Aorta (tissue), 5 donors: ENCODE measurements at regions not wholly inside any gene's neighbourhood (a gene's known extent, or its start where the extent isn't known, plus 50 kb on each side); places are given as distances from the start of the nearest gene placed in this dataset.

ENCODE experiments used
- ATAC-seq: fragments of 200-7000 bp; cut with Tn5 transposase; one replicate; pipeline ENCODE4 v1.9.1; 2022; ENCODE audit warnings: moderate library complexity; ENCODE audit not compliant: low FRiP score
- DNase-seq, 2 donors: peaks; one replicate each; pipeline ENCODE4 v3.0.0-alpha.2; 2020
- H3K27ac ChIP-seq, 2 donors: one replicate each; pipeline ENCODE4 v1.5.1; 2013; ENCODE audit warnings: low read length in 2 of 2, mild to moderate bottlenecking in 2 of 2, moderate library complexity in 2 of 2, control low read depth in 1 of 2, inconsistent platforms in 1 of 2, low read depth in 1 of 2
- H3K27me3 ChIP-seq, 2 donors: one replicate each; pipeline ENCODE4 v1.6.1; 2013; ENCODE audit warnings: control low read depth in 1 of 2, low read length in 1 of 2, mild to moderate bottlenecking in 1 of 2, moderate library complexity in 1 of 2; ENCODE audit not compliant: insufficient read depth in 2 of 2, control insufficient read depth in 1 of 2
- H3K36me3 ChIP-seq, 2 donors: one replicate each; pipeline ENCODE4 v1.6.1; 2013; ENCODE audit warnings: control low read depth in 1 of 2, low read length in 1 of 2, mild to moderate bottlenecking in 1 of 2; ENCODE audit not compliant: insufficient read depth in 2 of 2, control insufficient read depth in 1 of 2
- H3K4me1 ChIP-seq, 2 donors: one replicate each; pipeline ENCODE4 v1.6.1; 2013; ENCODE audit warnings: low read length in 2 of 2, control low read depth in 1 of 2, mild to moderate bottlenecking in 1 of 2, moderate library complexity in 1 of 2; ENCODE audit not compliant: insufficient read depth in 2 of 2, control insufficient read depth in 1 of 2
- H3K4me3 ChIP-seq, 2 donors: one replicate each; pipeline ENCODE4 v1.5.1; 2013; ENCODE audit warnings: low read length in 2 of 2, control low read depth in 1 of 2, mild to moderate bottlenecking in 1 of 2
- H3K9me3 ChIP-seq: one replicate; pipeline ENCODE4 v1.6.1; 2013; ENCODE audit warnings: mild to moderate bottlenecking, low read length; ENCODE audit not compliant: control insufficient read depth
- WGBS, 2 donors: extraction: QIAGEN DNeasy Blood & Tissue Kit; methylation state at CpG; one replicate each; pipeline ENCODE4 v1.1.7; 2013; 5-methylcytosine and 5-hydroxymethylcytosine counted together
- intact Hi-C, 2 donors: fragments of 100-400 bp; cut with DNase I; formaldehyde crosslinking; loops; one replicate each; pipeline versions ENCODE4 v1.14.2 to v1.15.0; 2022
- donor health status: healthy with polysubstance abuse.
- donor health status: Bipolar disorder and iron deficiency.
- donor health status: DM: no; HTN: no; CAD: no.
- donor health status: DM: no; HTN: no; CAD: no.
- donor health status: DM: yes; HTN: yes; CAD: no.

GRCh38 chr7:47210281-47210854 lies 371.5 kb downstream of the TNS3 start:
- Histone ChIP-seq H3K4me3 (no peak overlapping the region), H3K4me1 (no peaks in the 10 kb centered on the region), H3K27me3 (no peaks in the 10 kb centered on the region), H3K9me3 (peaks cover 2% of the 10 kb centered on the region), H3K27ac (no peak overlapping the region), H3K36me3 (no peaks in the 10 kb centered on the region)
- DNase-seq: no peak
- intact Hi-C loops: no loop called here
- no peak for ATAC-seq
- WGBS, 2 donors: 38 to 52% methylated on average over 4 of the region's 4 CpGs

- H3K4me3 ChIP-seq: no peak overlapping the region
- H3K27ac ChIP-seq: no peak overlapping the region
- intact Hi-C loops: no loop called here
- peaks cover 2% of the 10 kb centered on the region for H3K9me3 ChIP-seq
- no peak for DNase-seq
- WGBS, 2 donors: 57 to 61% methylated on average over 3 of the region's 3 CpGs
- H3K4me1 ChIP-seq: no peaks in the 10 kb centered on the region
- no peaks in the 10 kb centered on the region for H3K27me3 ChIP-seq
- no peaks in the 10 kb centered on the region for H3K36me3 ChIP-seq
- no peak for ATAC-seq
These were observed 374.0 kb downstream of the TNS3 start for GRCh38 chr7:47207956-47208355.

- no peak for DNase-seq
- intact Hi-C loops: no loop called here
- Histone ChIP-seq H3K27ac (no peak overlapping the region), H3K27me3 (no peaks in the 10 kb centered on the region), H3K4me1 (no peaks in the 10 kb centered on the region), H3K9me3 (no peaks in the 10 kb centered on the region), H3K4me3 (no peak overlapping the region), H3K36me3 (no peaks in the 10 kb centered on the region)
- WGBS, 2 donors: 78 to 81% methylated on average over 2 of the region's 2 CpGs
- no peak for ATAC-seq
These were observed 377.2 kb downstream of the TNS3 start for GRCh38 chr7:47204709-47205108.

DNA sequence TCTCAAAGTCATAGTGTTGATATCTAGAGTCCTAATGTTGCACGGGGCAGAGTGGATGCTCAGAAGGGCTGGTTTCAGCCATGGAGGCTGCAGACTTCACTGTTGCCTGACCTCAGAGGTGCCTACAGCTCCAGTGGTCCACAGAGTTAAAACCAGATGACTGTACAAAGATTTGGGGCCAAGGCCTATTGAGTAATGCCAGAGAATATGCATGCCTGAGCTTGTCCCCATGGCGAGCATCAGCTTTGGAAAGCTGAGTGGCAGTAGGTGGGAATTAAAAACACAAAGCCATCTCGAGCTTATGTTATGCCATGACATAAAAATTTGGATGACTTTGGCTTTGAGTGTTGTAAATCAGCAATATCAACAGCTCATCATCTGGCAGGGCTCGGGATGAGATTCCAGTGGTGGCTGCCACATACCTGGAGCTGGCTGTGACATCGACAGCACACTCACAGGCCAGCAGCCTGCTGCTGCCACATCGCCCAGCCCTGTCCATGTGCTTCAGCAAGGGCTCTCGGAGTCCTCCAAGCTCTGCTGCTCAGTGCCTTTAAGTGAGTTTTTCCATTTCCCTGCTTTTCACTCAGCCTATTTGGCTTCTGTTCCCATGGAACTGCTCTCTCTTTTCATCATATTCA lies 379.6 kb downstream of the TNS3 start:
- no peak overlapping the region for H3K27ac ChIP-seq
- 74 to 76% methylated on average over 7 of the region's 7 CpGs for WGBS, 2 donors
- intact Hi-C loops: no loop called here
- H3K36me3 ChIP-seq: no peaks in the 10 kb centered on the region
- no peaks in the 10 kb centered on the region for H3K27me3 ChIP-seq
- no peaks in the 10 kb centered on the region for H3K4me1 ChIP-seq
- H3K4me3 ChIP-seq: no peak overlapping the region
- H3K9me3 ChIP-seq: no peaks in the 10 kb centered on the region
- DNase-seq (no peak), ATAC-seq (no peak)

- no peak for ATAC-seq
- intact Hi-C loops: no loop called here
- Histone ChIP-seq H3K4me3 (no peak overlapping the region), H3K4me1 (no peaks in the 10 kb centered on the region), H3K27me3 (no peaks in the 10 kb centered on the region), H3K27ac (no peak overlapping the region), H3K9me3 (no peaks in the 10 kb centered on the region), H3K36me3 (no peaks in the 10 kb centered on the region)
- 97 to 100% methylated on average over 1 of the region's 1 CpG for WGBS, 2 donors
- no peak for DNase-seq
These were observed 383.8 kb downstream of the TNS3 start for GRCh38 chr7:47198159-47198558.

DNA sequence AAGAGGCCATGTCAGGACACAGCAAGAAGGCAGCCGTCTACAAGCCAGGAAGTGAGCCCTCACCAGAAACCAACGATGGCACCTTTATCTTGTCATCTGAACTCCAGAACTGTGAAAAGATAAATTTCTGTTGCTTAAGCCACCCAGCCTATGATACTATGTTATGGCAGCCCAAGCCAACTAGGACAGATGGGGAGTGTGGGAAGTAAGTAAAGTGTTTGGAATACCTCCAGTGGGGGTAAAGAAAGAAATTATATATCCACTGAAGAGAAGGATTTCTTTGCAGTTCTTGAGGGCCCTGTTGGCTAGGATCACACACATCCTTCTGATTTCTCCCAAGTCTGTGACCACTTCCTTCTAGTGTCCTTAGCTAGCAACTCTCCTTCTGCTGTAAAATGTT lies 384.4 kb downstream of the TNS3 start:
- WGBS, 2 donors: 80% methylated on average over 2 of the region's 2 CpGs
- H3K4me3 ChIP-seq: no peak overlapping the region
- H3K36me3 ChIP-seq: no peaks in the 10 kb centered on the region
- ATAC-seq (no peak), DNase-seq (no peak)
- no peaks in the 10 kb centered on the region for H3K27me3 ChIP-seq
- H3K9me3 ChIP-seq: no peaks in the 10 kb centered on the region
- no peak overlapping the region for H3K27ac ChIP-seq
- no peaks in the 10 kb centered on the region for H3K4me1 ChIP-seq
- intact Hi-C loops: no loop called here

- no peaks in the 10 kb centered on the region for H3K9me3 ChIP-seq
- H3K4me3 ChIP-seq: no peak overlapping the region
- no peaks in the 10 kb centered on the region for H3K27me3 ChIP-seq
- intact Hi-C loops: no loop called here
- no peak for ATAC-seq
- H3K36me3 ChIP-seq: no peaks in the 10 kb centered on the region
- no peaks in the 10 kb centered on the region for H3K4me1 ChIP-seq
- H3K27ac ChIP-seq: no peak overlapping the region
- 35 to 42% methylated on average over 3 of the region's 3 CpGs for WGBS, 2 donors
- no peak for DNase-seq
These were observed 385.2 kb downstream of the TNS3 start for GRCh38 chr7:47196737-47197136.

DNA sequence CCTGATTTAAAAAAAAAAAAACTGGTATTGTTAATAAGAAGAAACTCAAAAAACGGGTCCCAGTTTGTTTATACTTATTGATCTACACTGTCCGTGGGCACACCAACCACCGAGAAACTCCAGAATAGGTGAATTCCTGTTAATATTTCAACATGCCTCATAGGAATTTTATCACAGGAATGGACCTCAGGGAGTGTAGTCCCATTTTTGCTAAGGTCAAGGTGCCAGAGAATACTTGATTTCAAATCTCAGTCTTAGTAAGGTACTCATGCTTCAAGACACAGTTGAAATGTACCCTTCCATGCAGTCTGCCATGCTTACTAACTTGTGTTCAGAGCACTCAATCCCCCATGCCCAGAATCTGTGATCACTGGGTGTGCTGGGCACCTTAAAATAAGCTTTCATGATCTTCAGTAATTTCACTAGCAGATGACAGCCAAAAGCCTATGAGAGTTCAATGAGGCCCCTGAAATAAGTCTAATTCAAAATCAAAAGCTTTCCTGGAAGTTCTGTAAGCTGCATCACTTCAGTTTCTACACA lies 385.7 kb downstream of the TNS3 start:
- Histone ChIP-seq H3K4me1 (no peaks in the 10 kb centered on the region), H3K4me3 (no peak overlapping the region), H3K27me3 (no peaks in the 10 kb centered on the region), H3K36me3 (no peaks in the 10 kb centered on the region), H3K9me3 (no peaks in the 10 kb centered on the region), H3K27ac (no peak overlapping the region)
- intact Hi-C loops: no loop called here
- DNase-seq (no peak), ATAC-seq (no peak)
- 78 to 88% methylated on average over 3 of the region's 3 CpGs for WGBS, 2 donors

DNA sequence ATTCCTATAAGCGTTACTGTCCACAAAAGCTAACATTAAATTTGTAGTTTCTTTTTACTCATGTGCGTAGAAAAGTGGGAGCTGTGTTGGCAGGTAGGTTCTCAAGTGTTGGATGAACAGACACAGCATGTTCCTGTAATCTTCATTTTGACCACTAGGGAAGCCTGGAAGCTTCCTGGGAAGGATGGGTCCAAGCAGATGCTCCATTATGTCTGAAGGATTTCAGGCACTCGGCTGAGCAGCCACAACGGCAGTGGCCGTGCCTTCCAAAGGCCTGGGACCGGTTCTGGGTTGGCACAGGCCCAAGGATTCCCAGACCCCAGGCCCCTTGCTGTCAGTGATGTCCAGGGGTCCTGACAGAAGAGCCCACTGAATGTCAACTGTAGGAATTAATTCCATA lies 386.3 kb downstream of the TNS3 start:
- no peak for DNase-seq
- Histone ChIP-seq H3K36me3 (no peaks in the 10 kb centered on the region), H3K27ac (no peak overlapping the region), H3K4me3 (no peak overlapping the region), H3K9me3 (no peaks in the 10 kb centered on the region), H3K4me1 (no peaks in the 10 kb centered on the region), H3K27me3 (no peaks in the 10 kb centered on the region)
- no peak for ATAC-seq
- 95 to 97% methylated on average over 6 of the region's 6 CpGs for WGBS, 2 donors
- intact Hi-C loops: no loop called here
